HG03520 (cell line): ENCODE measurements at regions not wholly inside any gene's neighbourhood (a gene's known extent, or its start where the extent isn't known, plus 50 kb on each side); places are given as distances from the start of the nearest gene placed in this dataset.

ENCODE experiments used
- ATAC-seq: cut with Tn5 transposase; IDR thresholded peaks from one replicate; pipeline ENCODE4 v1.9.1; 2021; ENCODE audit warnings: mild to moderate bottlenecking, moderate library complexity; ENCODE audit not compliant: unreplicated experiment

GRCh38 chr17:79428988-79429387, 181.9 kb downstream of the RBFOX3 start:
- no peak for ATAC-seq

- no peak for ATAC-seq
These were observed 183.0 kb downstream of the RBFOX3 start for GRCh38 chr17:79427621-79428539.

- no peak for ATAC-seq
These were observed 185.2 kb downstream of the RBFOX3 start for GRCh38 chr17:79425686-79426085.

DNA sequence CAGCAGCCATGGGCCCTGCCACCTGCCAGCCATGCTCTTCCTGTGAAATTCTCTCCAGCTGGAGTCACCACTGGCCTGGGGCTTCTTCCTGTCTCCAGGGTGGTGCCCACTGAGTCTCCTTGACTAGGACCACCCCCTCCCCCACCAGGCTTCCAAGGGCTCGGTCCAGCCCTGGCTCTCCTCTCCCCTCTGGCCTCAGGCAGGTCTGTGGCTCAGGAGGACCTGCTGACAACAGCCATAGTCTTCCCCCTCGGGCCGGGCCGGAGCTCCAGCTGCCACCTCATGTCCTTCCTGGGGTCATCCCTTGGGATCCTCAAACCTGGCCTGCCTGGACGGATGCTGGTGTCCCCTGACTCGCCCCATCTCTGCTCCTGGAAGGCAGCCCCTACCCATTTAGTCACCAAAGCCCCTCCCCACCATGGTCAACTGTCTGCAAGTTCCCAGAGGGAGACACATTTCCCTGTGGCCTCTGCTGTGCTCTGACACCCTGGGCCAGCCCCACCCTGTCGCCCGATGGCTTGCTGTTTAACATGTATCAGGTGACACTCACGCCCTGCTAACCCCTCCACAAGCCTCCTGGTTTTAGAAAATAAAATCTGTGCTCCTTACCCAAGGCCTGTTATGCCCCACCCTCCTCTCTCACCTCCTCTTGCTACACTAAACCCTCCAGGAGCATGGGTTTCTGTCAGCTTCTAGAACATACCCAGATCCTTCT, 186.2 kb downstream of the RBFOX3 start:
- ATAC-seq = no peak

DNA sequence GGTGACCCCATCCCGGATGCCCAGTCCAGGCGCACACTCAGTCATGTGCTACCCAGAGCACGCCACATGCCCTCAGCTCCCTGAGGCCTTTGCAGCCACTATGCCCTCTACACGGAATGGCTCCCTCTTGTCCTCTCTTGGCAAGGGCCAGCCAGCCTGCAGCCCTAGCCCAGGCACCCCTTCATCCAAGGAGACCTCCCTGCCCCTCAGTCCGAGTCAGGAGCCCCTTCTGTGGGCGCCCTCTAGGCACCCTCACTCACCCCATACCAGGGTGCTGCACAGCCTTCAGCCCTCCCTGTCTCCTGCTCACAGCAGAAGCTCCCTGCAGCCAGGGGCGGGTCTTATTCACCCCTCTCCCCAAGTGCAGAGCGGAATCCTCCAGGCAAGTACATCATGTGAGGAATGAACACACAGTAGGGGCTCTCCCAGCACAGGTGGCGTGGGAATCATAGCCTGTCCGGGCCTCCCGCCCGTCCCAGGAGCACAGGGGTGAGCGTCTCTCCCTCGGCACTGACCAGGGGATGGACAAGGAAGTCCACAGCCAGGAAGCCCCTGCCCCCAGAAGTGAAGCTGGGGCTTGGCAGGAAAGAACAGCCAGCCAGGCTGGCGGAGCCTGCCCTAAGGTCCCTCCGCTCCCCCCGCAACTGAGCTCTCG, 186.9 kb downstream of the RBFOX3 start:
- ATAC-seq = no peak

DNA sequence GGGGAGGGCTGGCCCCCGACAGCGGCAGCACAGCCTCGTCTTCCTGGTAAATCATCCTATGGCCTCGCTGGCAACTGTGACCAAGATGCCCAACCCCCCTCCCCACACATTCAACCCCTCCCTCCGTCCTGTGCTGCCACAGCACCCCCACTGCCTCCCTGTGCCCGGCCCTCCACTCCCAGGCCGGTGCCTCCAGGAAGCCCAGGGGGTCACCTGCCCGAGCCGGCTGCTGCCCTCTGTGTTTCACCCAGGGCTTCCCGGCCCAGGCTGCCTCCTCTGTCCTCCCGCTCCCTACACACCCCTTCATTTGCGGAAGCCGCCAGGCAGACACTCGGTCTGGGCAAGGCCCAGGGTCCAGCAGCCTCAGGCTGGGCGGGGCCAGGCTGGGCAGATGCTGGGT, 188.6 kb downstream of the RBFOX3 start:
- no peak for ATAC-seq

GRCh38 chr17:79420318-79421243, 190.3 kb downstream of the RBFOX3 start:
- no peak for ATAC-seq

DNA sequence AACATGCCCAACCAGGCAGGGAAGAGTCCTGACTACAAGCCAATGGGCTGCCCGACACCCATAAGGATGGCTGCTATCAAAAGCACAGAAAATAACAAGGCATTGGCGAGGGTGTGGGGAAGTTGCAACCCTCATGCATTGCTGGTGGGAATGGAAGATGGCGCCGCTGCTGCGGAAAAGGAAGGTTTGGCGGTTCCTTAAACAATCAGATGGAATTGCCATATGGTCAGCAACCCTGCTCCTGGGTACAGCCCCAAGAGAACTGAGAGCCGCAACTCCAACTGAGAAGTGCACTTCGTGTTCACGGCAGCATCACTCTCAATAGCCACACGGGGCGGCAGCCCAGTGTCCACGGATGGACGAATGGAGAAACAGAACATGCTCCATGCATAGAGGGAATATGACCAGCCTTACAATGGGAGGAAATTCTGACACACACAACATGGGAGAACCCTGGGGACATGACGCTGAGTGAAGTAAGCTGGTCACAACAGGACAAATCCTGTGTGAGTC, 193.3 kb downstream of the RBFOX3 start:
- no peak for ATAC-seq

DNA sequence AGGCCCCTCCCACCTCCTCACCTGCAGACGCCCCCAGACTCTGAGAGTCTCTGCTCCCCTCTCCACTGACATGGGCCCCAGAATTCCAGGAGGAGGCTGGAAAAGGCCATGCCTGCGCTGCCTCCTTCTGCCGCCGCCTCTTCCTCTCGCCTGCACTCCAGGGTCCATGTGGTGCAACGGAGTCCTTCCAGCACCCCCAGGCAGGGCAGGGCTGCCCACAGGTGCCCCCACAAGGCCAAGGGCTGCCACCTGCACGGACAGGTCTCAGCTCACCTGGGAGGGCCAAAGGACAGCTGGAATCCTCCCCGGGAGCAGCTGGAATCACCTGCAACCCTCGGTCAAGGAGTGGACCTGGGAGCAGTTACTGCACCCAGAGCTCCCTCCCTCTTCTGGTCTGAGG, 194.9 kb downstream of the RBFOX3 start:
- ATAC-seq = no peak

GRCh38 chr17:79415365-79415764, 195.5 kb downstream of the RBFOX3 start:
- ATAC-seq = no peak

DNA sequence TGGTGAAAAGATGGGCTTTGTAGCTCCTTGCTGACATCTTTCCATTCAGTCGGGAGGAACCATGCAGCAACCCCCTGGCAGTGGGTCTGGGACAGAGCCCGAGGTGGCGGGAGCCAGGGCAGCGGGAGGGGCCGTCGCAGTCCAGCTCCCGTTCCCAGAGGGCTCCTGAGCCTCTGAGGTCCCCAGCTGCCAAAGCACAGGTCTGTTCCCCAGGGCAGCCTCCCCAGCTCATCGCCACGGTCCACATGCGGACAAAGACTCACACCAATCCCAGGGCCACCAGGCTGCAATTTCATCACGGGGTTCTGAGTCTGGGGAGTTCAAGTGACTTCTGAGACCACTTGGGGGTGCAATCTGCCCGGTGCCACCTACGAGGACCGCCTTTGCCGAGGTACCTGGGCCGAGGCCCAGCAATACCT, 196.0 kb downstream of the RBFOX3 start:
- ATAC-seq = no peak

DNA sequence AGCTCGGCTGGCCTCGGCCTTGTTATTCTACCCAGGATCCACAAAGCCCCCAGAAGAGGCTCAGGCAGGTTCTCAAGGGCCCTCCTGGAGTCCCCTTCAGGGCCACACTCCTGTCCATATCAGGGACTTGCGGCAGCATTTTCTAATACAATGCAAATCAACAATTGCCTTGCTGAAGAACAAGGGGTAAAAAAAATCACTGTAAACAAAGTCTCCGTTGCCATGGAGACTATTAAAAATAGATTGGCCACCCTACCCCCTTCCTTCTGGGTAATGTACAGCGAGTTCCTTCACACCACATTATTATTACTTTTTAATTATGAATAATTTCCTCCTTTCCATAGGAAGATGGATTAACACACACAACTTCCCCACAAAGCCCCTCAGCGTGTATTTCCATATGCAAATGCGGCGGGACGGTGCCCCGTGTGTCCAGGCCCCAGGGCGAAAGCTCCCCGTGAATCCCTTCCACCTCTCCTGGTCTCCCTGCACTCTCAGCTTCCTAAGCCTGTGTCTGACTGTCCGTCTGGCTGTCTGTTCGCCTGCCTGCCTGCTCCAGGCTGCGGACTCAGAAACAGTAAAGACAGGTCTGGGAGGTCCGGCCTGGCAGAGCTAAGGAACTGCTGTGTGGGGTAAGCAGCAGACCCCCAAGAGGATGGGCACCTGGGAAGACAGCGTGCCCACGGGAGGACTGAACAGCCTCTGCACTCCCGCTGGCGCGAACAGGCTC, 196.6 kb downstream of the RBFOX3 start:
- no peak for ATAC-seq

DNA sequence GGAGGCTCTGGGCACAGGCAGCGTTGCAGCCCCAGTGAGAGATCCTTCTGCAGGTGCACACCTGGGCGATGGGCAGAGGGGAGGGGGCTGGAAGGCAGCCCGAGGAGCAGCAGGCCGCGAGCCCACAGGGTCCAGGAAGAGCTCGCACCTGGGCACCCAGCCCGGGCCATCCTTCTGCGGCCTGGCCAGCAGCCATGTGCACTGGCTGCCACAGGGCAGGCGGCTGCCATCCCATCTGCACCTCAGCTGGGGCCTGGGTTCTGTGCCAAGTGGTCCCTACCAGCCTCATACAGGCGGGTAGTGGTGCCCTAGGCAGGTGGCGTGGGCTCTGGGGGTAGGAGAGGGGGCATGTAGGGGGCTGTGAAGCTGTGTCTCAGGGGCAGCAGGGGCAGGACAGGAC, 197.2 kb downstream of the RBFOX3 start:
- no peak for ATAC-seq

GRCh38 chr17:79412886-79413390, 197.9 kb downstream of the RBFOX3 start:
- no peak for ATAC-seq

DNA sequence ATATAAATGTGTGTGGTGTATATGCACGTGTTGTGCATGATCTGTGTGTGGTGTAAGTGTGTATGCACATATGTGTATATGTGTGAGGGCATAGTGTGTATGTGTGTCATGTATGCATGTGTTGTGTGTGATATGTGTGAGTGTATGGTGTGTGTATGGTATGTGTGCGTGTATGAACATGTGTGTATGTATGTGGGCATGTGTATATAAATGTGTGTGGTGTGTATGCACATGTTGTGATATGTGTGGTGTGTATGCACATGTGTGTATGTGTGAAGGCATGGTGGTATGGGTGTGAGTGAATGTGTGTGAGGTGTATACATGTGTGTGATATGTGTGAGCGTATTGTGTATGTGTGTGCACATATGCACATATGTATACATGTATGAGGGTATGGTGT, 198.7 kb downstream of the RBFOX3 start:
- ATAC-seq = no peak

- no peak for ATAC-seq
These were observed 199.4 kb downstream of the RBFOX3 start for GRCh38 chr17:79411419-79411818.

DNA sequence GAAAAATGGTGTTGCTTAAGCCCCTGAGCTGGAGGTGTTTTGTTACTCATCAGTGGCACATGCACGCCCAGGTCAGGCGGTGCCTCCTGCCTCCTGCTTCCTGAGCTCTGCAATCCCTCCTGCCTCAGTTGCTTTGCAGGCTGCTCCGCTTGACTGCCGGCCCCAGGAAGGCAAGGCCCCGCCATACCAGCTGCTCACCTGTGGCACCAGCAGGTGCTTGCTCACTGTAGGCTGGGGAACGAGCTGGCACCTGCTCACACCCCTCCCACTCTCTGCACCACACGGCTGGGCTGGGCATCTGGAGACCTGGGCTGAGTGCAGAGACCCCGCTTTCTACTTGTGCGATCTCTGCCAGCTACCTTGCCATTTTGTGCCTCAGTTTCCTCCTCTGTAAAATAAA, 200.2 kb downstream of the RBFOX3 start:
- no peak for ATAC-seq

DNA sequence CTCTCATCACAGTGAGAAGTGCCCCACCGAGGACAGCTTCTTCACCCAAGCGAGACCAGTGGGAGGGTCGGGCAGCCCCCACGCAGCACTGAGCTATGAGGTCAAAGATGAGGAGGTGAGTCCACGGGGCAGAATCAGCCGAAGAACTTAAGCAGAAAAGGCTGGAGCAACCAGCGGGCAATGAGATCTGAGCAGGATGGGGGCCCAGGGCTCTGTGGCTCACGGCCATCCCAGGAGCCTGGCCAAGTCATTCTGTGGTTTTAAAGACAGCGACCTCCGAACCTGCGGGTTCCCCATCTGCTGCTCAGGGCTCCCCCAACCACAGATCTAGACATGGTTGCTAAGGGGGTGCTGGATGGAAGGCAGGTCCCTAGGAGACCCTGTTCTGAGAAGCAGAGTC, 202.6 kb downstream of the RBFOX3 start:
- ATAC-seq = no peak

- no peak for ATAC-seq
These were observed 203.5 kb downstream of the RBFOX3 start for GRCh38 chr17:79407385-79407784.

GRCh38 chr17:79406316-79406715, 204.5 kb downstream of the RBFOX3 start:
- no peak for ATAC-seq
